HepG2 (cell line): ENCODE measurements at regions not wholly inside any gene's neighbourhood (a gene's known extent, or its start where the extent isn't known, plus 50 kb on each side); places are given as distances from the start of the nearest gene placed in this dataset.
A peak's percentile ranks its signal among the peaks of the same experiment; 100 is the strongest.

ENCODE experiments used
- ATAC-seq: fragments of 200-7000 bp; cut with Tn5 transposase; 3 replicates; pipeline ENCODE4 v1.9.1; 2020; ENCODE audit warnings: mild to moderate bottlenecking, moderate library complexity
- BruUV-seq: library from RNA; stranded (reverse); fragments of 400-500 nt; replicated peaks from 2 replicates; lab custom pipeline; 2021; lab: Mats Ljungman, UMichigan
- CTCF ChIA-PET: fragments of 300-600 bp; formaldehyde crosslinking; extraction: SDS; loops from one replicate; lab custom pipeline; 2021; ENCODE audit warnings: low total read pairs, inconsistent platforms, low intra/inter-chr PET ratio; lab: Yijun Ruan, JAX
- POLR2A ChIA-PET: fragments of 350-600 bp; sonication (Branson Sonifier 250); formaldehyde crosslinking; loops from one replicate; lab custom pipeline; 2020; ENCODE audit warnings: antibody characterized with exemption, inconsistent platforms; lab: Yijun Ruan, JAX
- DNase-seq: peaks from one replicate; pipeline ENCODE4 v3.0.0-alpha.2; 2015; ENCODE audit warnings: low spot score
- FAIRE-seq: peaks from 3 replicates; lab custom pipeline; 2011; peaks lifted over from hg19 to GRCh38; lab: Jason Lieb, UNC
- H2AFZ ChIP-seq: one replicate; pipeline ENCODE4 v1.6.1; 2011; ENCODE audit warnings: low read length, inconsistent platforms
- H3K27ac ChIP-seq: fragments of 300-600 bp; 3 replicates; pipeline ENCODE4 v1.8.0; 2011; ENCODE audit warnings: mixed run types, mild to moderate bottlenecking, mixed read lengths, low read length, inconsistent platforms; ENCODE audit not compliant: insufficient read depth; ENCODE audit errors: extremely low read length
- H3K27me3 ChIP-seq, 2 experiments: fragments of 200-600 bp in 1 of 2; 2 replicates in 1 of 2; 3 replicates in 1 of 2; pipeline versions ENCODE4 v1.6.0 to v1.8.0; 2011; ENCODE audit warnings: low read length in 2 of 2, mild to moderate bottlenecking in 2 of 2, moderate library complexity in 2 of 2, inconsistent platforms in 1 of 2; ENCODE audit not compliant: insufficient read depth in 2 of 2, control insufficient read depth in 1 of 2
- H3K36me3 ChIP-seq, 2 experiments: fragments of 200-600 bp in 1 of 2; replicated peaks in 1 of 2; 2 replicates in 1 of 2; 3 replicates in 1 of 2; pipeline versions ENCODE4 v1.5.1 to v1.8.0; 2011; ENCODE audit warnings: low read length in 2 of 2, inconsistent platforms in 1 of 2; ENCODE audit not compliant: insufficient read depth in 2 of 2, control insufficient read depth in 1 of 2
- H3K4me1 ChIP-seq: 2 replicates; pipeline ENCODE4 v1.5.1; 2012; ENCODE audit warnings: low read length, inconsistent platforms; ENCODE audit not compliant: insufficient read depth
- H3K4me2 ChIP-seq: 2 replicates; pipeline ENCODE4 v1.6.0; 2011; ENCODE audit warnings: low read depth, low read length, inconsistent platforms
- H3K4me3 ChIP-seq, 3 experiments: fragments of 200-600 bp in 1 of 3; sonication (generic), shearing (Covaris generic) in 1 of 3; replicated peaks in 1 of 3; 2 replicates each; pipeline ENCODE4 v1.5.1; 2011 to 2016; ENCODE audit warnings: low read length in 3 of 3, inconsistent platforms in 2 of 3, low read depth in 2 of 3, mild to moderate bottlenecking in 2 of 3, control low read depth in 1 of 3, mixed read lengths in 1 of 3; ENCODE audit not compliant: insufficient read depth in 1 of 3
- H3K79me2 ChIP-seq: one replicate; pipeline ENCODE4 v1.6.1; 2011; ENCODE audit warnings: low read length, inconsistent platforms; ENCODE audit not compliant: insufficient read depth
- H3K9ac ChIP-seq: 2 replicates; pipeline ENCODE4 v1.6.0; 2011; ENCODE audit warnings: mild to moderate bottlenecking, low read depth, low read length, inconsistent platforms; ENCODE audit not compliant: insufficient read depth
- H3K9me3 ChIP-seq: 2 replicates; pipeline ENCODE4 v1.5.1; 2012; ENCODE audit warnings: mild to moderate bottlenecking, low read length
- H4K20me1 ChIP-seq: 2 replicates; pipeline ENCODE4 v1.6.0; 2011; ENCODE audit warnings: inconsistent platforms, mild to moderate bottlenecking, low read length, moderate library complexity; ENCODE audit not compliant: insufficient read depth
- ATF7 ChIP-seq, 2 experiments: fragments of 450-650 bp in 1 of 2; sonication (generic) in 1 of 2; formaldehyde crosslinking in 1 of 2; IDR thresholded peaks; 2 replicates each; pipeline versions ENCODE4 v1.4.0 to v1.6.1; 2016 to 2020; ENCODE audit warnings: antibody characterized with exemption in 1 of 2, mild to moderate bottlenecking in 1 of 2, missing genetic modification reagents in 1 of 2
- CREB1 ChIP-seq, 2 experiments: fragments of 450-650 bp in 1 of 2; IDR thresholded peaks; 2 replicates each; pipeline ENCODE4 v1.6.1; 2016 to 2017; ENCODE audit warnings: control low read depth in 1 of 2, mild to moderate bottlenecking in 1 of 2, missing compliant biosample characterization in 1 of 2, missing genetic modification characterization in 1 of 2
- ISL2 ChIP-seq: sonication (generic); formaldehyde crosslinking; IDR thresholded peaks from 2 replicates; pipeline ENCODE4 v1.5.0; 2020; ENCODE audit warnings: missing genetic modification reagents
- LCORL ChIP-seq, 2 experiments: fragments of 450-650 bp in 1 of 2; sonication (generic) in 1 of 2; formaldehyde crosslinking in 1 of 2; IDR thresholded peaks; 2 replicates each; pipeline versions ENCODE4 v1.5.0 to v1.6.1; 2017 to 2020; ENCODE audit warnings: antibody characterized with exemption in 1 of 2, missing genetic modification reagents in 1 of 2
- PHB2 ChIP-seq: fragments of 450-650 bp; IDR thresholded peaks from 2 replicates; pipeline ENCODE4 v1.6.1; 2018; ENCODE audit not compliant: partially characterized antibody
- PHF5A ChIP-seq: IDR thresholded peaks from one replicate; pipeline ENCODE4 v1.6.1; 2018; ENCODE audit warnings: low read depth, missing genetic modification reagents; ENCODE audit not compliant: unreplicated experiment
- ZMYM4 ChIP-seq: sonication (generic); formaldehyde crosslinking; IDR thresholded peaks from 2 replicates; pipeline ENCODE4 v1.8.1; 2023; ENCODE audit warnings: mild to moderate bottlenecking, missing genetic modification reagents
- ZNF121 ChIP-seq: sonication (generic); formaldehyde crosslinking; IDR thresholded peaks from 2 replicates; pipeline ENCODE4 v1.5.0; 2020; ENCODE audit warnings: mild to moderate bottlenecking, missing genetic modification reagents
- ZNF577 ChIP-seq: sonication (generic); formaldehyde crosslinking; IDR thresholded peaks from 2 replicates; pipeline ENCODE4 v1.4.0; 2020; ENCODE audit warnings: mild to moderate bottlenecking, low read depth, missing genetic modification reagents, borderline replicate concordance
- ZNF607 ChIP-seq: sonication (generic); formaldehyde crosslinking; IDR thresholded peaks from 2 replicates; pipeline ENCODE4 v1.5.1; 2020; ENCODE audit warnings: missing genetic modification reagents, mild to moderate bottlenecking, borderline replicate concordance
- WGBS: methylation state at CpG from one replicate; pipeline ENCODE4 v1.1.6; 2017; ENCODE audit warnings: low lambda C conversion rate; 5-methylcytosine and 5-hydroxymethylcytosine counted together
- in situ Hi-C: cut with HindIII; loops from 2 replicates; pipeline ENCODE4 v1.10.0; 2017; ENCODE audit warnings: low pct_unique_long_range_greater_than_20kb; ENCODE audit not compliant: extremely low pct_ligation_motif_present
- intact Hi-C: fragments of 100-400 bp; cut with micrococcal nuclease; formaldehyde crosslinking; loops from one replicate; pipeline ENCODE4 v1.10.0; 2022; ENCODE audit not compliant: unreplicated experiment

GRCh38 chr12:16884819-16885218 lies 278.9 kb upstream of the LMO3 start:
- 2% methylated on average over 2 of the region's 2 CpGs for WGBS
- H3K4me3 ChIP-seq, result no peak overlapping the region
- H2AFZ ChIP-seq, result no peak overlapping the region
- ATAC-seq (no peak), FAIRE-seq (no peak), DNase-seq (no peak)
- H3K27me3 ChIP-seq, result no peaks in the 10 kb centered on the region; a peak in 1 of 5 replicates
- no peaks in the 10 kb centered on the region for H3K9me3 ChIP-seq
- no peaks in the 10 kb centered on the region for H3K36me3 ChIP-seq
- TF ChIP-seq PHF5A (no peak), ZNF577 (CRISPR knock-in tag) (no peak), CREB1 (IDR thresholded peaks at IDR 0.05) (peak; percentile 52; the same call in 1 of the 2 replicates), CREB1 (CRISPR knock-in tag; IDR thresholded peaks at IDR 0.05) (no peak), ATF7 (IDR thresholded peaks at IDR 0.05) (peak; percentile 52; the same call in 1 of the 2 replicates), ATF7 (CRISPR knock-in tag; IDR thresholded peaks at IDR 0.05) (no peak), ISL2 (CRISPR knock-in tag) (no peak), ZNF121 (CRISPR knock-in tag) (no peak)
- no peaks in the 10 kb centered on the region for H3K79me2 ChIP-seq
- H3K4me2 ChIP-seq, result no peak overlapping the region
- no peaks in the 10 kb centered on the region for H3K4me1 ChIP-seq
- H3K9ac ChIP-seq, result no peak overlapping the region
- in situ Hi-C loops, result no loop called here
- POLR2A ChIA-PET, result no interaction called here
- H4K20me1 ChIP-seq, result no peaks in the 10 kb centered on the region
- H3K27ac ChIP-seq, result no peak overlapping the region
- no TSS peak for BruUV-seq
- CTCF ChIA-PET, result no interaction called here
- intact Hi-C loops, result no loop called here

GRCh38 chr12:16884056-16884455 lies 278.1 kb upstream of the LMO3 start:
- no peak overlapping the region for H3K9ac ChIP-seq
- no peaks in the 10 kb centered on the region for H3K36me3 ChIP-seq
- BruUV-seq, result no TSS peak
- POLR2A ChIA-PET, result no interaction called here
- 0% methylated on average over 1 of the region's 1 CpG for WGBS
- no peak overlapping the region for H3K27ac ChIP-seq
- H3K79me2 ChIP-seq, result no peaks in the 10 kb centered on the region
- intact Hi-C loops, result no loop called here
- no peak for DNase-seq
- H3K27me3 ChIP-seq, result no peaks in the 10 kb centered on the region; a peak in 1 of 5 replicates
- H2AFZ ChIP-seq, result no peak overlapping the region
- no peak for ATAC-seq
- H3K4me1 ChIP-seq, result no peaks in the 10 kb centered on the region
- H3K9me3 ChIP-seq, result no peaks in the 10 kb centered on the region
- CTCF ChIA-PET, result no interaction called here
- in situ Hi-C loops, result no loop called here
- H3K4me3 ChIP-seq, result no peak overlapping the region
- no peak overlapping the region for H3K4me2 ChIP-seq
- H4K20me1 ChIP-seq, result no peaks in the 10 kb centered on the region
- FAIRE-seq, result no peak
- TF ChIP-seq LCORL (IDR thresholded peaks at IDR 0.05) (no peak), LCORL (CRISPR knock-in tag; IDR thresholded peaks at IDR 0.05) (no peak), ZNF607 (no peak), PHB2 (no peak), ZMYM4 (CRISPR knock-in tag) (no peak)
